Inferior parietal cortex (tissue), 1 donor: ENCODE measurements at regions not wholly inside any gene's neighbourhood (a gene's known extent, or its start where the extent isn't known, plus 50 kb on each side); places are given as distances from the start of the nearest gene placed in this dataset.

Source experiments
- DNase-seq: peaks from one replicate; pipeline ENCODE4 v3.0.0-alpha.2; 2016; ENCODE audit errors: extremely low spot score

DNA sequence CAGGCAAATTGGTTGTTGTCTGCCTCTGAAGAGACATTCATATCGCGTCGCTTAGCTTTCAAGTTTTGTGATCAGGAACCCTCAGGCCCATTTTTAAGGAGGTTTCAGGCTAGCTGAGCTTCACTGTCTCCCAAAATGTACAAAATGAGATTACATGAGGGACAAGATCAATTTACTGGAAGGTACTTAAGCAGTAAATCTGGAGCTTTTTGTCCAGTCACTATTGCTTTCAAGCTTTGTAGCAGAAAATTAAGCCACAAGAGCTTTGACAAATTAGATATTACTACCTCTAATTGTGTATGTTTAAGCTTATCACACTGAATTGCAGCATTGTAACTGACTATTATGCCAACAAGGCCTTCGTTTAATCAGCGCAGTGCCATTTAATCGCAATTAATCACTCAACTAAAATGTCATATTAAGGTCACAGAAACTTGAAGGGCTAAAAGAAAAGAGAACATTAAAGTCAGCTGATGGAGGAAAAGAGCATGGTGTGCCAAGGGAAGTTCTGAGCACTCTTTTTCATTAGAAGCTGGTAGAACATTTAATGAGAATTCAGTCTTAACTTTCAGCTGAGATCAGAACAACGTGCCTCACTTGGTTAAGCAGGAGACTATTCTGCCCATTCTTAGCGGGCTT lies 353.0 kb downstream of the FBXO8 start:
- DNase-seq, result no peak

GRCh38 chr4:173929921-173930320 lies 353.5 kb downstream of the FBXO8 start:
- DNase-seq, result no peak

DNA sequence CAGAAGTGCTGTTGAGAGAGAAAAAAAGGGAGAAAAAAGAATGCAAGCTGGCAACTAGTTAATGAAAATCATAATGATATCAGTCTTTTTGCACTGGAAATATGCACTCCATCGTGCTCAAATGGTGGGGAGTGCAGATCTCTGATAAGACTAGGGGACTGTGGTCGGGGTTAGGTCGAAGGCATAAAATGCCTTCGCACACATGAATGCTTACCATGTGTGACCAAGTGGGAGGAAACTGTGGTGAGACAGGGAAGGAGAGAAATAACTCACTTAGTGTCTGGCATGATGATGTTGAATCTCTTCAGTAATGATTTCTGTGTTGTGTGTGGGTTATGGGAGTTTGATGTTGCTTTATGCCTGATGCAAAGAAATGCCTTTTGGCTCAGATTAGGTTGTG lies 358.9 kb downstream of the FBXO8 start:
- no peak for DNase-seq

DNA sequence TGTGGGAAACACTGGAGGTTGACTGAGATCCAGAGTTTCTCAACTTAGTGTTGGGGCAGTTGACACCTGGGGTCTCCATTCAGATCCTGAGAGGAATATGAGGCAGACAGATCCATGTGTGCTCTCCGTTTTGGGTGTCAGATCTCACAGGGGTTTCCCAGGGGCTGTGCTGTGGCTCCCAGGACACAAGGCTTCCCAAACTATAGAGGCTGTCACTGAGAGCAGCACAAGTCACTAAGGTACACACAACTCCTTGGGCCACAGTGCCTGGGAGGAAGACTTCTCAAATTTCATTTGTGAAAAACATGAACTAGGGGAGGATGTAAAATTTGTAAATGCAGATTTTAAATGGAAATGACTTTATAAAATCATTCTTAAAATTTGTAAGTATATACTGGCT lies 363.6 kb downstream of the FBXO8 start:
- DNase-seq, result no peak

GRCh38 chr4:173919196-173919595 lies 364.3 kb downstream of the FBXO8 start:
- no peak for DNase-seq

- no peak for DNase-seq
Measured at GRCh38 chr4:173917255-173917960, 366.1 kb downstream of the FBXO8 start.

DNA sequence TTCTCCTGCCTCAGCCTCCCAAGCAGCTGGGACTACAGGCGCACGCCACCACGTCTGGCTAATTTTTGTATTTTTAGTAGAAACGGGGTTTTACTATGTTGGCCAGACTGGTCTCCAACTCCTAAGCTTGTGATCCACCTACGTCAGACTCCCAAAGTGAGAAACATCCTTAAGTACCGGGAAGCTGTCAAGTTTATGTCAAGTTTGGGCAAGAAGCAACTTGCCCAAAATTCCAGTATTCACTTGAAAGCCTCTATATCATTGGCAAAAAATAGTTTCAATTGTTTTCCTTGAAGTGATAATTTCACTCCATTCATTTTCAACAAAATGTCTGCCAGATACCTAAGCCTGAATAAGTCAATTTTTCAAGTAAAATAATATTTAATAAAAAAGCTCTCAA lies 370.0 kb downstream of the FBXO8 start:
- no peak for DNase-seq

GRCh38 chr4:173912384-173912783 lies 371.1 kb downstream of the FBXO8 start:
- DNase-seq, result no peak

DNA sequence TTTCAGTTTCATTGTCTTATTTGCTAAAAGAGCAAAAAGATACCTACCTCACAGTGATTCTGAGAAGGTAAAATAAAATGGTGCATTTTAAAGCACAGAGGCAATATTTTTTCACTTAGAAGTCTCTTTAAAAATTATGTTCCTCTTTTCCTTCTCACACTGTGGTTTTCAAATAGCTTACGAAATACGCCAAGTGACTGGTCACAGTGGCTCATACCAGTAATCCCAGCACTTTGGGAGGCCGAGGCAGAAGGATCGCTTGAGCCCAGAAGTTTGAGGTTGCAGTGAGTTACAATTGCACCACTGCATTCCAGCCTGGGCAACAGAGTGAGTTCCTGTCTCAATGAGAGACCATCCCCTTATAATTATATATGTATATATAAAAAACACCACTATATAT lies 372.6 kb downstream of the FBXO8 start:
- DNase-seq, result no peak

GRCh38 chr4:173909294-173909693 lies 374.2 kb downstream of the FBXO8 start:
- DNase-seq, result no peak

DNA sequence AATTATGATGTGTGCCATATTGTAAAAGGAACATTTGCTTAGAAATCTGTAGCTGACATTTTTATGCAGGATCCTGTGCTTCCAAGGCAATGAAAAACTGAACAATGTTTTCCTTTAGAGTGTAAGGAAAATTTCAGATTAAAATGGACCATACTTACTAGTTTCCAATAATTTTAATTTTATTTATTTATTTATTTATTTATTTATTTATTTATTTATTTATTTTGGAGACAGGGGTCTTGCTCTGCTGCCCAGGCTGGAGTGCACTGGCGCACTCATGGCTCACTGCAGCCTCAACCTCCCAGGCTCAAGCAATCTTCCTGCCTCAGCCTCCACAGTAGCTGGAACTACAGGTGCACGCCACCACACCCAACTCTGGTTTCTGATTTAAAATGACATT lies 369.8 kb upstream of the HAND2 start:
- no peak for DNase-seq

DNA sequence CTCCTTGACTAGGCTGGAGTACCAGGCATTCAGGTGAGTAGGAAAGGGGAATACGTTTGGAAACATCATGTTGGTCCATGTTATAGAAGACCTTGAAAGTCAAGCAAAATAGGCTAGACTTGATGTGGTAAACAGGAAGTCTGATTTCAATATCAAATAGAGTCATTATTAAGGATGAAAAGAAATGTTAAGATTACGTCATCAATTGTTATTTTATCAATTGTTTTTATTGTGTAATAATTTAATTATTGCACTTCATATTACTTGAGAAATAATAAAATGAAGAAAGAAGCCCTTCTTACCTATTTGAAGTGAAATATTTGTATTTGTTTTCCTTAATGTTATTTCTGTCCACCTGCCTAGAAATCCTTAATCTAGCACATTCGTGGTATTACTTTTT lies 361.0 kb upstream of the HAND2 start:
- no peak for DNase-seq

- DNase-seq, result no peak
Measured at GRCh38 chr4:173883821-173884220, 353.8 kb upstream of the HAND2 start.

- no peak for DNase-seq
Measured at GRCh38 chr4:173880897-173881296, 350.9 kb upstream of the HAND2 start.

DNA sequence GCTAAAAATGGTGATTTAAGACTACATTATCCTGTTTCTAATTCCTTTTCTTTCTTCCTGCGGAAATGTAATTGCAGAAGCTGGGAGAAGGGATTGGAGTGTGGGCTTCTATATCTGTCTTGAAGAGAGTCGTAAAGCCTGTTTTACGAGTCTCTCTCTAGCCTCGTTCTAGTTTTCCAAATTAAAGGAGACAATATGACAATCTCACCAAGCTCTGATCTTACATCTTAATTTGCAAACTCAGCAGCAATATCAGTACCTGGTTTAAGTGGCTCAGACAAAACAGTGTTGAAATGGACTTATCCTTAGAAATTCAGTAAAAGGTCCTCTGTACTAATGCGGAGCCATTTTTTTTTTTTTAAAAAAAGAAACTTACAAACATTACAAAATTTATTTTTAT lies 349.5 kb upstream of the HAND2 start:
- DNase-seq, result no peak

GRCh38 chr4:173878701-173879100 lies 348.7 kb upstream of the HAND2 start:
- DNase-seq, result no peak

DNA sequence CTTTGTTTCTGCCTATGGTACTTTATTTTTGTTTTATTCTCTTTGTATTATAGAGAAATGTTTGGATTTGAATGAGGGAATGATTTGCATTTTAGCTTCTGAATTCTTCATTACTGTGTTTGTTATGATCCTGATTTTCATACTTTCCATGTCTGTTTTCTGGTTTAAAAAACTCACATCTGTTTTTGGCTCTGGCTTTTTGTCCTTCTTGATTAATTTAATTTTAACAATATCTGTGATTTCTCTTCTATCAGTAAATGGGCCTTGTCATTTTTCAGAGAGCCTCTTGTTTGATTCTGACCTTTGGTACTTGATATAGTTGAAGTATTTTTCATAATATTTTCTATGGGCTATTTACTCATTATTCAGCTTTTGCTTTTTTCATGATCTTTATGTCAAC lies 341.6 kb upstream of the HAND2 start:
- no peak for DNase-seq

- DNase-seq, result no peak
Measured at GRCh38 chr4:173866322-173867026, 336.4 kb upstream of the HAND2 start.

DNA sequence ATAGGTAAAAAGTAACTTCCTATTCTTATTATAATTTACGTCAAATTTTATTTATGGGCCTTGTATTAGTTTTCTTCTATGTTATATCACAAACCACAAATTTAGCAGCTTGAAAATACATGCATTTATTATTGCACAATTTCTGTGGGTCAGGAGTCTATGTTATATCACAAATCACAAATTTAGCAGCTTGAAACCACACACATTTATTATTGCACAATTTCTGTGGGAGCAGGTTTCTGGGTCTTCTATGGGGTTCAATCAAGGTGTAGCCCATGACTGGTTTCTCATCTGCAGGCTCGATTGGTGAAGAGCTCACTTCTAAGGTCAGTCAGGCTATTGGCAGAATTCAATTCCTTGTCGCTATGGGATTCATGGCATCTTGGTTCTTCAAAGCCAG lies 332.7 kb upstream of the HAND2 start:
- no peak for DNase-seq

GRCh38 chr4:173860094-173860493 lies 330.1 kb upstream of the HAND2 start:
- DNase-seq, result no peak

GRCh38 chr4:173859091-173859713 lies 329.2 kb upstream of the HAND2 start:
- DNase-seq, result no peak

- DNase-seq, result no peak
Measured at GRCh38 chr4:173858471-173858870, 328.4 kb upstream of the HAND2 start.

- DNase-seq, result no peak
Measured at GRCh38 chr4:173857828-173858227, 327.8 kb upstream of the HAND2 start.
